CD14-positive monocyte (primary cell): ENCODE measurements at regions not wholly inside any gene's neighbourhood (a gene's known extent, or its start where the extent isn't known, plus 50 kb on each side); places are given as distances from the start of the nearest gene placed in this dataset.

Source experiments
- DNase-seq, 3 donors: peaks; one replicate each; pipeline ENCODE4 v3.0.0-alpha.2; 2011 to 2022
- H2AFZ ChIP-seq: 2 replicates; pipeline ENCODE4 v1.6.0; 2012; ENCODE audit warnings: mild to moderate bottlenecking, low read depth, low read length, inconsistent platforms; ENCODE audit not compliant: insufficient read depth, poor library complexity, severe bottlenecking
- H3K27ac ChIP-seq, 2 donors: 1 replicate in 1 of 2; 2 replicates in 1 of 2; pipeline ENCODE4 v1.5.1; 2012 to 2013; ENCODE audit warnings: low read length in 2 of 2, control low read depth in 1 of 2, inconsistent platforms in 1 of 2, low read depth in 1 of 2, mild to moderate bottlenecking in 1 of 2
- H3K27me3 ChIP-seq, 2 donors: one replicate each; pipeline versions ENCODE4 v1.6.0 to v1.6.1; 2011 to 2013; ENCODE audit warnings: low read length in 2 of 2; ENCODE audit not compliant: control insufficient read depth in 2 of 2, insufficient read depth in 2 of 2
- H3K36me3 ChIP-seq, 2 donors: replicated peaks in 1 of 2; 1 replicate in 1 of 2; 2 replicates in 1 of 2; pipeline versions ENCODE4 v1.5.1 to v1.6.1; 2012 to 2013; ENCODE audit warnings: low read length in 2 of 2, control low read depth in 1 of 2, inconsistent platforms in 1 of 2, mild to moderate bottlenecking in 1 of 2; ENCODE audit not compliant: insufficient read depth in 2 of 2, control insufficient read depth in 1 of 2
- H3K4me1 ChIP-seq, 2 donors: 1 replicate in 1 of 2; 2 replicates in 1 of 2; pipeline versions ENCODE4 v1.5.1 to v1.6.1; 2012 to 2013; ENCODE audit warnings: low read length in 2 of 2, control low read depth in 1 of 2, inconsistent platforms in 1 of 2, mild to moderate bottlenecking in 1 of 2, moderate library complexity in 1 of 2; ENCODE audit not compliant: insufficient read depth in 2 of 2, control insufficient read depth in 1 of 2
- H3K4me2 ChIP-seq: replicated peaks from 2 replicates; pipeline ENCODE3; 2012; ENCODE audit warnings: low read length, moderate library complexity, mild to moderate bottlenecking; ENCODE audit not compliant: poor library complexity, severe bottlenecking; ENCODE audit errors: extremely low read depth
- H3K4me3 ChIP-seq, 3 experiments: fragments of 200-600 bp in 1 of 3; sonication (generic) in 1 of 3; replicated peaks in 1 of 3; 1 replicate in 2 of 3; 2 replicates in 1 of 3; pipeline ENCODE4 v1.5.1; 2011 to 2013; ENCODE audit warnings: low read length in 3 of 3, mild to moderate bottlenecking in 3 of 3, control low read depth in 2 of 3, low read depth in 2 of 3, inconsistent platforms in 1 of 3, moderate library complexity in 1 of 3
- H3K79me2 ChIP-seq: 2 replicates; pipeline ENCODE4 v1.6.0; 2012; ENCODE audit warnings: mild to moderate bottlenecking, control low read depth, inconsistent platforms, low read length, moderate library complexity; ENCODE audit not compliant: insufficient read depth
- H3K9ac ChIP-seq: 2 replicates; pipeline ENCODE4 v1.6.0; 2017; ENCODE audit warnings: low read length, mild to moderate bottlenecking; ENCODE audit not compliant: insufficient read depth, poor library complexity, severe bottlenecking
- H3K9me3 ChIP-seq, 2 donors: replicated peaks in 1 of 2; 1 replicate in 1 of 2; 2 replicates in 1 of 2; pipeline versions ENCODE4 v1.5.1 to v1.6.1; 2012 to 2013; ENCODE audit warnings: low read length in 2 of 2, control low read depth in 1 of 2; ENCODE audit not compliant: control insufficient read depth in 1 of 2, insufficient read depth in 1 of 2
- H4K20me1 ChIP-seq: 2 replicates; pipeline ENCODE4 v1.6.0; 2012; ENCODE audit warnings: mild to moderate bottlenecking, low read length, control low read depth, moderate library complexity; ENCODE audit not compliant: insufficient read depth
- H3K27ac Mint-ChIP-seq, 7 donors: one replicate each; pipeline ENCODE4 v1.8.0; 2020; ENCODE audit warnings: mild to moderate bottlenecking in 7 of 7, mixed read lengths in 7 of 7, moderate library complexity in 6 of 7, inconsistent platforms in 2 of 7
- H3K27me3 Mint-ChIP-seq, 3 donors: one replicate each; pipeline ENCODE4 v1.8.0; 2021 to 2022; ENCODE audit warnings: low read depth in 3 of 3, mild to moderate bottlenecking in 3 of 3, mixed read lengths in 3 of 3, moderate library complexity in 3 of 3, inconsistent platforms in 1 of 3
- H3K36me3 Mint-ChIP-seq, 2 donors: one replicate each; pipeline ENCODE4 v1.8.0; 2020; ENCODE audit warnings: mixed read lengths in 2 of 2, inconsistent platforms in 1 of 2, mild to moderate bottlenecking in 1 of 2
- H3K4me1 Mint-ChIP-seq: one replicate; pipeline ENCODE4 v1.8.0; 2020; ENCODE audit warnings: mild to moderate bottlenecking, mixed read lengths
- H3K4me3 Mint-ChIP-seq, 2 donors: one replicate each; pipeline ENCODE4 v1.8.0; 2020; ENCODE audit warnings: mild to moderate bottlenecking in 2 of 2, mixed read lengths in 2 of 2, moderate library complexity in 1 of 2
- H3K9me3 Mint-ChIP-seq, 7 donors: one replicate each; pipeline ENCODE4 v1.8.0; 2020 to 2022; ENCODE audit warnings: mixed read lengths in 7 of 7, mild to moderate bottlenecking in 6 of 7, moderate library complexity in 6 of 7, inconsistent platforms in 2 of 7
- CTCF ChIP-seq: fragments of 200-600 bp; IDR thresholded peaks from one replicate; pipeline ENCODE4 v1.8.0; 2022; ENCODE audit warnings: antibody characterized with exemption, mild to moderate bottlenecking
- WGBS: methylation state at CpG from one replicate; pipeline ENCODE4 v1.1.5; 2013; ENCODE audit warnings: missing lambda C conversion rate; ENCODE audit not compliant: insufficient coverage; 5-methylcytosine and 5-hydroxymethylcytosine counted together
- intact Hi-C, 2 donors: fragments of 100-400 bp; cut with micrococcal nuclease; formaldehyde crosslinking; loops; one replicate each; pipeline versions ENCODE4 v1.15.0 to v1.15.1; 2023

GRCh38 chr15:70210528-70210927 lies 112.8 kb upstream of the TLE3 start:
- intact Hi-C loops: no loop called here
- Mint-ChIP-seq H3K27ac (no peak overlapping the region), H3K9me3 (no peaks in the 10 kb centered on the region), H3K36me3 (no peaks in the 10 kb centered on the region), H3K27me3 (peaks cover 7 to 9% (median 7%) of the 10 kb centered on the region in 3 donors), H3K4me1 (no peaks in the 10 kb centered on the region), H3K4me3 (no peak overlapping the region)
- H3K79me2 ChIP-seq: no peaks in the 10 kb centered on the region
- H2AFZ ChIP-seq: no peak overlapping the region
- no peaks in the 10 kb centered on the region for H3K9me3 ChIP-seq
- no peaks in the 10 kb centered on the region for H4K20me1 ChIP-seq
- no peak overlapping the region for H3K4me3 ChIP-seq
- H3K9ac ChIP-seq: no peak overlapping the region
- H3K4me2 ChIP-seq: no peak overlapping the region
- 90% methylated on average over 3 of the region's 6 CpGs for WGBS
- H3K36me3 ChIP-seq: no peaks in the 10 kb centered on the region
- no peak for TF ChIP-seq CTCF
- H3K27ac ChIP-seq: no peak overlapping the region
- H3K27me3 ChIP-seq: no peaks in the 10 kb centered on the region
- H3K4me1 ChIP-seq: no peaks in the 10 kb centered on the region
- no peak for DNase-seq

GRCh38 chr15:70210076-70210475 lies 112.4 kb upstream of the TLE3 start:
- H3K4me1 ChIP-seq: no peaks in the 10 kb centered on the region
- H3K36me3 Mint-ChIP-seq: no peaks in the 10 kb centered on the region
- H3K27ac Mint-ChIP-seq: no peak overlapping the region
- H3K4me2 ChIP-seq: no peak overlapping the region
- intact Hi-C loops: no loop called here
- H3K27ac ChIP-seq: no peak overlapping the region
- no peak overlapping the region for H3K4me3 ChIP-seq
- H2AFZ ChIP-seq: no peak overlapping the region
- TF ChIP-seq CTCF: no peak
- H3K27me3 Mint-ChIP-seq: peaks cover 7 to 9% (median 7%) of the 10 kb centered on the region in 3 donors
- no peaks in the 10 kb centered on the region for H3K4me1 Mint-ChIP-seq
- 92% methylated on average over 2 of the region's 2 CpGs for WGBS
- H3K36me3 ChIP-seq: no peaks in the 10 kb centered on the region
- no peaks in the 10 kb centered on the region for H3K79me2 ChIP-seq
- H3K9me3 ChIP-seq: no peaks in the 10 kb centered on the region
- H3K9me3 Mint-ChIP-seq: no peaks in the 10 kb centered on the region
- DNase-seq: no peak
- no peaks in the 10 kb centered on the region for H4K20me1 ChIP-seq
- no peaks in the 10 kb centered on the region for H3K27me3 ChIP-seq
- no peak overlapping the region for H3K4me3 Mint-ChIP-seq
- H3K9ac ChIP-seq: no peak overlapping the region
